KMS-11 (cell line): ENCODE measurements at regions not wholly inside any gene's neighbourhood (a gene's known extent, or its start where the extent isn't known, plus 50 kb on each side); places are given as distances from the start of the nearest gene placed in this dataset.
A peak's percentile ranks its signal among the peaks of the same experiment; 100 is the strongest.

Source experiments
- H2AFZ ChIP-seq: fragments of 200-600 bp; sonication (generic); 2 replicates; pipeline ENCODE4 v1.6.1; 2016; ENCODE audit warnings: antibody characterized with exemption, mixed run types, low read depth
- H3K27ac ChIP-seq: fragments of 200-600 bp; sonication (generic); 2 replicates; pipeline ENCODE4 v1.6.1; 2016; ENCODE audit warnings: mild to moderate bottlenecking, mixed run types
- H3K27me3 ChIP-seq: fragments of 200-600 bp; sonication (generic); 2 replicates; pipeline ENCODE4 v1.6.1; 2017; ENCODE audit warnings: mild to moderate bottlenecking, low read depth, mixed run types, moderate library complexity; ENCODE audit not compliant: insufficient read depth
- H3K36me3 ChIP-seq: fragments of 200-600 bp; sonication (generic); 2 replicates; pipeline ENCODE4 v1.6.1; 2017; ENCODE audit warnings: mild to moderate bottlenecking, mixed run types; ENCODE audit not compliant: insufficient read depth
- H3K4me1 ChIP-seq: fragments of 200-600 bp; sonication (generic); 2 replicates; pipeline ENCODE4 v1.6.1; 2016; ENCODE audit warnings: mild to moderate bottlenecking, low read depth, mixed run types; ENCODE audit not compliant: poor library complexity, severe bottlenecking
- H3K4me2 ChIP-seq: fragments of 200-600 bp; sonication (generic); 2 replicates; pipeline ENCODE4 v1.7.0; 2016; ENCODE audit warnings: mild to moderate bottlenecking, mixed run types
- H3K4me3 ChIP-seq: fragments of 200-600 bp; sonication (generic); IDR thresholded peaks from 2 replicates; pipeline ENCODE4 v1.6.1; 2017; ENCODE audit warnings: low read depth, low read length, mixed read lengths; ENCODE audit not compliant: insufficient read depth
- H3K79me2 ChIP-seq: fragments of 200-600 bp; sonication (generic); 2 replicates; pipeline ENCODE4 v1.6.1; 2016; ENCODE audit warnings: low read depth, mixed run types; ENCODE audit not compliant: insufficient read depth
- H3K9ac ChIP-seq: fragments of 200-600 bp; sonication (generic); 2 replicates; pipeline ENCODE4 v1.6.1; 2016; ENCODE audit warnings: mild to moderate bottlenecking, mixed run types
- H4K20me1 ChIP-seq: fragments of 200-600 bp; sonication (generic); 2 replicates; pipeline ENCODE4 v1.6.1; 2016; ENCODE audit warnings: mild to moderate bottlenecking, mixed run types; ENCODE audit not compliant: insufficient read depth
- TF ChIP-seq, protein P1 (sequence below): fragments of 200-600 bp; sonication (generic); conservative IDR thresholded peaks from 2 replicates; pipeline ENCODE4 v1.6.1; 2017; ENCODE audit warnings: low read depth, mild to moderate bottlenecking, antibody characterized with exemption, low read length, moderate library complexity, mixed read lengths

DNA sequence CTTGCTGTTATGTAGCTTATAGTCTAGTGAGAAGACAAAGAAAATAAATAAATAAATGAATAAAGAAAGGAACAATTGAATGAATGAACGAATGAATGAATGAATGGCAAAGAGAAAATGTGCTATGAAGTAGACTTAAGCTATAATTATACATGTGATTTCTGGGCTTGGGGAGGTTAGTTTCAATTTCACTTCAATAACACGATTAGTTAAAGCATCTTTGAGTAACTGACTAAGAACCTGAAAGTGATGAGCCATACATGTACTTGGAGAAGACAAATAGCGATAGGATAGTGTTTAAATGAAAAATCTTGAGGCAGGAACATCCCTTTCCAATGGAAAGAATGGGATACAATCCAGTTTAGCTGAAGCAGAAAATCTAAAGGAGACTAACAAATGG, 593.1 kb upstream of the LRRTM4 start:
- H3K4me2 ChIP-seq, result peak overlapping the region; percentile 31
- no peaks in the 10 kb centered on the region for H3K79me2 ChIP-seq
- TF ChIP-seq, protein P1, sequence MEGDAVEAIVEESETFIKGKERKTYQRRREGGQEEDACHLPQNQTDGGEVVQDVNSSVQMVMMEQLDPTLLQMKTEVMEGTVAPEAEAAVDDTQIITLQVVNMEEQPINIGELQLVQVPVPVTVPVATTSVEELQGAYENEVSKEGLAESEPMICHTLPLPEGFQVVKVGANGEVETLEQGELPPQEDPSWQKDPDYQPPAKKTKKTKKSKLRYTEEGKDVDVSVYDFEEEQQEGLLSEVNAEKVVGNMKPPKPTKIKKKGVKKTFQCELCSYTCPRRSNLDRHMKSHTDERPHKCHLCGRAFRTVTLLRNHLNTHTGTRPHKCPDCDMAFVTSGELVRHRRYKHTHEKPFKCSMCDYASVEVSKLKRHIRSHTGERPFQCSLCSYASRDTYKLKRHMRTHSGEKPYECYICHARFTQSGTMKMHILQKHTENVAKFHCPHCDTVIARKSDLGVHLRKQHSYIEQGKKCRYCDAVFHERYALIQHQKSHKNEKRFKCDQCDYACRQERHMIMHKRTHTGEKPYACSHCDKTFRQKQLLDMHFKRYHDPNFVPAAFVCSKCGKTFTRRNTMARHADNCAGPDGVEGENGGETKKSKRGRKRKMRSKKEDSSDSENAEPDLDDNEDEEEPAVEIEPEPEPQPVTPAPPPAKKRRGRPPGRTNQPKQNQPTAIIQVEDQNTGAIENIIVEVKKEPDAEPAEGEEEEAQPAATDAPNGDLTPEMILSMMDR, result no peak
- H2AFZ ChIP-seq, result peak overlapping the region; percentile 52; the same call in 1 of the 2 replicates
- no peak overlapping the region for H3K27ac ChIP-seq
- H3K9ac ChIP-seq, result no peak overlapping the region
- no peaks in the 10 kb centered on the region for H3K27me3 ChIP-seq
- H3K4me3 ChIP-seq, result no peak overlapping the region
- H3K4me1 ChIP-seq, result peaks cover 10% of the 10 kb centered on the region
- no peaks in the 10 kb centered on the region for H4K20me1 ChIP-seq
- H3K36me3 ChIP-seq, result no peaks in the 10 kb centered on the region

DNA sequence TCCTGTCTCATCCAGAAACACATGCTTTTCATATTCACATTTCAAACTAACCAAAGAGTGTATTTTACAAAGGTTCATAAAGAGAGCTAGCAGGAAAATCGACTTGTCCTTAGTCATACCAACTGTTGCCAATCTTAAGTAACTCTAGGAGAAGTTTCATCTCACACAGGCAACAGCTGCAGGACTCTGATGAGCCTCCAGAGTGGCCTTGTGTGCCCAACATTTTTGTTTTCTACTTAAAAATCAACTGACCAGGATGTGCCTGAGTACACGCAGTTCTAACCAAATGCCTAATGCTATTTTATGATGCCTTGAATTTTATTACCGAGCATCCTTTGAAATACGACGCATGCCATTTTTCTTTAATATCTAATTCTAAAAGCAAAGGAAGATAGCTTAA, 595.9 kb upstream of the LRRTM4 start:
- no peak overlapping the region for H3K27ac ChIP-seq
- H3K36me3 ChIP-seq, result no peaks in the 10 kb centered on the region
- peaks cover 10% of the 10 kb centered on the region for H3K4me1 ChIP-seq
- no peaks in the 10 kb centered on the region for H3K27me3 ChIP-seq
- no peak overlapping the region for H2AFZ ChIP-seq
- no peak overlapping the region for H3K9ac ChIP-seq
- H3K4me3 ChIP-seq, result no peak overlapping the region
- H3K79me2 ChIP-seq, result no peaks in the 10 kb centered on the region
- no peaks in the 10 kb centered on the region for H4K20me1 ChIP-seq
- no peak overlapping the region for H3K4me2 ChIP-seq
- TF ChIP-seq, protein P1, result no peak

DNA sequence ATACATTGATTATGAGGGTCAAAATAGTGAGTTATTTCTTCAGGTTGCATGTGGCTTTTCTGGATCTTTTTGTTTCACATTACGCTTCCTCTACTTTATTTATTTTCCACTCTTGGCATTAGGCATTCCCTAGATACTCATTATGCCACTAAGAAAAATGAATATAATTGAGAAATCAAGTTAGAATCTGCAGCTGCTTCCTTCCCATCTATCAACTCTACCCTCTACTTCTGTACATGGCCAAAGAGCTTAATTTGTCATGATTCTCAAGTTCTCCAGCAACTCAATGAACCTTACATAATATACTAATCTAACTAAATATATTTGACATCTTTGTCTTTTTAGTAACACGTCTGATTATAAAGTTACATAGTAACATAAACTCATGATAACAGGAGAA, 598.1 kb upstream of the LRRTM4 start:
- Histone ChIP-seq H4K20me1 (no peaks in the 10 kb centered on the region), H3K27ac (no peak overlapping the region), H2AFZ (no peak overlapping the region), H3K4me1 (peaks cover 3% of the 10 kb centered on the region), H3K9ac (no peak overlapping the region), H3K27me3 (no peaks in the 10 kb centered on the region), H3K4me3 (no peak overlapping the region), H3K36me3 (no peaks in the 10 kb centered on the region), H3K4me2 (no peak overlapping the region), H3K79me2 (no peaks in the 10 kb centered on the region)
- TF ChIP-seq, protein P1, result no peak

GRCh38 chr2:78125042-78125441, 602.9 kb upstream of the LRRTM4 start:
- TF ChIP-seq, protein P1, result no peak

More at GRCh38 chr2:78125042-78125441, 602.9 kb upstream of the LRRTM4 start:
- Histone ChIP-seq H3K9ac (no peak overlapping the region), H3K4me2 (no peak overlapping the region), H3K4me1 (no peaks in the 10 kb centered on the region), H3K27me3 (no peaks in the 10 kb centered on the region), H3K79me2 (no peaks in the 10 kb centered on the region), H3K36me3 (no peaks in the 10 kb centered on the region), H4K20me1 (no peaks in the 10 kb centered on the region), H2AFZ (no peak overlapping the region), H3K27ac (no peak overlapping the region), H3K4me3 (no peak overlapping the region)
